Natural killer cell (primary cell): ENCODE measurements at regions not wholly inside any gene's neighbourhood (a gene's known extent, or its start where the extent isn't known, plus 50 kb on each side); places are given as distances from the start of the nearest gene placed in this dataset.

Source experiments
- ATAC-seq, 3 donors: fragments of 150-1000 bp in 2 of 3; fragments of 200-7000 bp in 1 of 3; cut with Tn5 transposase; 1 replicate in 1 of 3; 2 replicates in 2 of 3; pipeline ENCODE4 v1.10.0; 2021; ENCODE audit warnings: mild to moderate bottlenecking in 2 of 3, moderate library complexity in 2 of 3
- DNase-seq, 2 donors: peaks; one replicate each; pipeline versions ENCODE4 v3.0.0 to v3.0.0-alpha.2; 2013 to 2021; ENCODE audit warnings: mixed read lengths in 1 of 2
- H3K27ac ChIP-seq: one replicate; pipeline ENCODE4 v1.5.1; 2013; ENCODE audit warnings: mild to moderate bottlenecking, low read length
- H3K27me3 ChIP-seq: one replicate; pipeline ENCODE4 v1.6.1; 2013; ENCODE audit warnings: low read length; ENCODE audit not compliant: control insufficient read depth, insufficient read depth
- H3K36me3 ChIP-seq: one replicate; pipeline ENCODE4 v1.6.1; 2013; ENCODE audit warnings: low read length; ENCODE audit not compliant: control insufficient read depth, insufficient read depth
- H3K4me1 ChIP-seq: one replicate; pipeline ENCODE4 v1.6.1; 2013; ENCODE audit warnings: low read length; ENCODE audit not compliant: control insufficient read depth, insufficient read depth
- H3K4me3 ChIP-seq: one replicate; pipeline ENCODE4 v1.5.1; 2013; ENCODE audit warnings: low read length
- H3K9me3 ChIP-seq: one replicate; pipeline ENCODE4 v1.6.1; 2013; ENCODE audit warnings: low read length; ENCODE audit not compliant: control insufficient read depth, insufficient read depth
- H3K27ac Mint-ChIP-seq, 2 donors: one replicate each; pipeline ENCODE4 v1.8.0; 2022; ENCODE audit warnings: mild to moderate bottlenecking in 2 of 2, mixed read lengths in 2 of 2, moderate library complexity in 1 of 2
- H3K27me3 Mint-ChIP-seq, 2 donors: one replicate each; pipeline ENCODE4 v1.8.0; 2022; ENCODE audit warnings: low read depth in 2 of 2, mixed read lengths in 2 of 2
- H3K36me3 Mint-ChIP-seq: one replicate; pipeline ENCODE4 v1.8.0; 2022; ENCODE audit warnings: mixed read lengths
- H3K4me1 Mint-ChIP-seq, 2 donors: one replicate each; pipeline ENCODE4 v1.8.0; 2022; ENCODE audit warnings: mixed read lengths in 2 of 2
- H3K4me3 Mint-ChIP-seq: one replicate; pipeline ENCODE4 v1.8.0; 2022; ENCODE audit warnings: mild to moderate bottlenecking, moderate library complexity, mixed read lengths
- H3K9me3 Mint-ChIP-seq, 2 donors: one replicate each; pipeline ENCODE4 v1.8.0; 2022; ENCODE audit warnings: mixed read lengths in 2 of 2
- WGBS: methylation state at CpG from one replicate; pipeline ENCODE4 v1.1.7; 2013; ENCODE audit warnings: missing lambda C conversion rate; ENCODE audit not compliant: insufficient coverage; 5-methylcytosine and 5-hydroxymethylcytosine counted together
- intact Hi-C: fragments of 100-400 bp; cut with micrococcal nuclease; formaldehyde crosslinking; loops from one replicate; pipeline ENCODE4 v1.14.2; 2022
- TF ChIP-seq, protein P1 (sequence below): fragments of 200-600 bp; IDR thresholded peaks from one replicate; pipeline ENCODE4 v1.8.0; 2022; ENCODE audit warnings: antibody characterized with exemption

DNA sequence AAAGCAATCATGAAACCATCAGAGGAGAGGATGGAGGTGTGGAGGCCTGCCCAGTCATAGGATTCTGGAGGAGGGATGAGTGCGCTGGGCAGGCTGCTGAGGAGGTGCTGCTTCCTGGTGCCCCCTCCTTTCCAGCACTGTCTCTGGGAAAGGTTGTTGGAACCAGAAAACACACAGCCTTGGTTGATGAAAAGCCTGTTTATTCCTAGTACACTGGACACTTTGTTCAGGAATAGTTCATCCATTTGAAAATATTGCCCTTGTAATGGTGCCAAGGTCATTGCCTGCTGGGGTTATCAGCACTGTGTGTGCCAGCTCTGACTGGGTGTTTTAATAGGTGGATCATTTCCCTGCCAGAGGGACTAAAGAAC, 83.7 kb upstream of the ARMC2 start:
- DNase-seq: no peak
- Histone ChIP-seq H3K36me3 (no peaks in the 10 kb centered on the region), H3K27me3 (no peaks in the 10 kb centered on the region), H3K9me3 (no peaks in the 10 kb centered on the region), H3K27ac (no peak overlapping the region), H3K4me3 (no peak overlapping the region), H3K4me1 (no peaks in the 10 kb centered on the region)
- TF ChIP-seq, protein P1, sequence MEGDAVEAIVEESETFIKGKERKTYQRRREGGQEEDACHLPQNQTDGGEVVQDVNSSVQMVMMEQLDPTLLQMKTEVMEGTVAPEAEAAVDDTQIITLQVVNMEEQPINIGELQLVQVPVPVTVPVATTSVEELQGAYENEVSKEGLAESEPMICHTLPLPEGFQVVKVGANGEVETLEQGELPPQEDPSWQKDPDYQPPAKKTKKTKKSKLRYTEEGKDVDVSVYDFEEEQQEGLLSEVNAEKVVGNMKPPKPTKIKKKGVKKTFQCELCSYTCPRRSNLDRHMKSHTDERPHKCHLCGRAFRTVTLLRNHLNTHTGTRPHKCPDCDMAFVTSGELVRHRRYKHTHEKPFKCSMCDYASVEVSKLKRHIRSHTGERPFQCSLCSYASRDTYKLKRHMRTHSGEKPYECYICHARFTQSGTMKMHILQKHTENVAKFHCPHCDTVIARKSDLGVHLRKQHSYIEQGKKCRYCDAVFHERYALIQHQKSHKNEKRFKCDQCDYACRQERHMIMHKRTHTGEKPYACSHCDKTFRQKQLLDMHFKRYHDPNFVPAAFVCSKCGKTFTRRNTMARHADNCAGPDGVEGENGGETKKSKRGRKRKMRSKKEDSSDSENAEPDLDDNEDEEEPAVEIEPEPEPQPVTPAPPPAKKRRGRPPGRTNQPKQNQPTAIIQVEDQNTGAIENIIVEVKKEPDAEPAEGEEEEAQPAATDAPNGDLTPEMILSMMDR: no peak
- no peak for ATAC-seq
- 94% methylated on average over 1 of the region's 1 CpG for WGBS
- H3K4me3 Mint-ChIP-seq: no peak overlapping the region
- H3K36me3 Mint-ChIP-seq: no peaks in the 10 kb centered on the region
- no peaks in the 10 kb centered on the region for H3K9me3 Mint-ChIP-seq
- H3K27ac Mint-ChIP-seq: no peak overlapping the region
- H3K4me1 Mint-ChIP-seq: peaks cover 13 to 14% of the 10 kb centered on the region in 2 donors
- intact Hi-C loops: no loop called here
- peaks cover 0 to 4% of the 10 kb centered on the region in 2 donors for H3K27me3 Mint-ChIP-seq

DNA sequence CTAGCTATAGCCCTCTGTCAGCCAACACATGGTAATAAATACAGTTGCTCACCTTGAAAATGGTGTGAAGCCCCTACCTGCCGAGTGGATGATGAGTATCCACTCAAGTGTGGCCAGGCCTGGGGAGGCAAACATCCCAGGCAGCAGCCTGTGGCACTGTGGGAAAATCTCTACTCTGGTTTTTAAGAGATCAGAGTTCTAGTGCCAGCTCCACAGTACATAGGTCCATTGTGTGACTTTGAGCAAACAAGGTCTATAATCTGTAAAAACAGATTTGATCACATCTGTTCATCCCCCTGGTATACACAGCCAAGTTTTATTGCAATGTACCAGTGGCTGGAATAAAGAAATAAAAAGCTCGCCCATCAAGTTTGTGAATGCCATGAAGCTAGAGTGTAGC, 82.7 kb upstream of the ARMC2 start:
- Histone ChIP-seq H3K27me3 (no peaks in the 10 kb centered on the region), H3K4me1 (no peaks in the 10 kb centered on the region), H3K27ac (no peak overlapping the region), H3K9me3 (no peaks in the 10 kb centered on the region), H3K36me3 (no peaks in the 10 kb centered on the region), H3K4me3 (no peak overlapping the region)
- H3K36me3 Mint-ChIP-seq: no peaks in the 10 kb centered on the region
- no peaks in the 10 kb centered on the region for H3K9me3 Mint-ChIP-seq
- TF ChIP-seq, protein P1: no peak
- ATAC-seq (no peak), DNase-seq (no peak)
- peaks cover 13 to 14% of the 10 kb centered on the region in 2 donors for H3K4me1 Mint-ChIP-seq
- no peak overlapping the region for H3K4me3 Mint-ChIP-seq
- H3K27ac Mint-ChIP-seq: no peak overlapping the region
- WGBS: 100% methylated on average over 2 of the region's 2 CpGs
- peaks cover 0 to 4% of the 10 kb centered on the region in 2 donors for H3K27me3 Mint-ChIP-seq
- intact Hi-C loops: no loop called here

DNA sequence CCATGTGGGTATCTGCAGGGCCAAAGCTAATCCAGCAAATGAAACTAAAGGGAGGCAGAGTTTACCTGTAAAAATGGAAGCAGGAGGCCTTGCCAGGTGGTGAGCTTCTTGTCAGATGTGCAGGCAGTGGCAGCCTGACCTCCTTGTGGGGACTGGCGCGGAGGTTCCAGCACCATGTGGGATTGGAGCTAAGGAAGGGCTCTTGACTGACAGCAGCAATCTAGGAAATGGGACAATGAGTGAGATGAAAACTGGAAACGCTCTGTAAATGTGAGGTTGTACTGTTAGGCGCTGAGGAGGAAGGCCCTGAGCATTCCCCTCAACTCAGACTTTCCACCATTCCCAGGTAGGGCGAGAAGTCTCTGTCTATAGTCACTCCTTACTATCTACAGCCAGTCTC, 81.8 kb upstream of the ARMC2 start:
- ATAC-seq (no peak), DNase-seq (no peak)
- no peaks in the 10 kb centered on the region for H3K27me3 ChIP-seq
- H3K27ac Mint-ChIP-seq: no peak overlapping the region
- H3K9me3 ChIP-seq: no peaks in the 10 kb centered on the region
- peaks cover 0 to 4% of the 10 kb centered on the region in 2 donors for H3K27me3 Mint-ChIP-seq
- TF ChIP-seq, protein P1: no peak
- H3K4me3 Mint-ChIP-seq: no peak overlapping the region
- no peak overlapping the region for H3K4me3 ChIP-seq
- intact Hi-C loops: no loop called here
- WGBS: 98% methylated on average over 5 of the region's 5 CpGs
- no peaks in the 10 kb centered on the region for H3K9me3 Mint-ChIP-seq
- no peaks in the 10 kb centered on the region for H3K36me3 Mint-ChIP-seq
- no peak overlapping the region for H3K27ac ChIP-seq
- no peaks in the 10 kb centered on the region for H3K36me3 ChIP-seq
- peaks cover 13 to 14% of the 10 kb centered on the region in 2 donors for H3K4me1 Mint-ChIP-seq
- no peaks in the 10 kb centered on the region for H3K4me1 ChIP-seq

DNA sequence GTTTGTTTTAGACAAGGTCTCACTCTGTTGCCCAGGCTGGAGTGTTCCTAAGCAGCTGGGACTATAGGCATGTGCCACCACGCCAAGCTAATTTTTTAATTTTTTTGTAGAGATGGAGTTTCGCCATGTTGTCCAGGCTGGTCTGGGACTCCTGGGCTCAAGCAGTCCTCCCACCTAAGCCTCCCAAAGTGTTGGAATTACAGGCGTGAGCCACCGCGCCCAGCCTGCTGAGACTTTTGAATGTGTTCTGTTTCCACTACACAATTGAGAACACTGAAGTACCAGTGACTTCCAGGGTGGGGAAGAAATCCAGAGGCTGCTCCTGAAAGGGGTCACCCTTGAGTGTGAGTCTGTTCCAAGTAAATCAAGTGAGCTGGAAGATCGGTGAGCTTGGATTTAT, 81.3 kb upstream of the ARMC2 start:
- intact Hi-C loops: no loop called here
- H3K4me1 Mint-ChIP-seq: peaks cover 14 to 16% of the 10 kb centered on the region in 2 donors

More for the DNA sequence above, 81.3 kb upstream of the ARMC2 start:
- H3K9me3 Mint-ChIP-seq: no peaks in the 10 kb centered on the region
- Histone ChIP-seq H3K4me1 (no peaks in the 10 kb centered on the region), H3K36me3 (no peaks in the 10 kb centered on the region), H3K9me3 (no peaks in the 10 kb centered on the region), H3K27me3 (no peaks in the 10 kb centered on the region), H3K27ac (no peak overlapping the region), H3K4me3 (no peak overlapping the region)
- no peak overlapping the region for H3K27ac Mint-ChIP-seq
- DNase-seq (no peak), ATAC-seq (no peak)
- no peaks in the 10 kb centered on the region for H3K36me3 Mint-ChIP-seq
- H3K4me3 Mint-ChIP-seq: no peak overlapping the region
- H3K27me3 Mint-ChIP-seq: peaks cover 4% of the 10 kb centered on the region in 2 donors
- 98% methylated on average over 6 of the region's 6 CpGs for WGBS
- TF ChIP-seq, protein P1: no peak
